ENCODE measurements at regions not wholly inside any gene's neighbourhood (a gene's known extent, or its start where the extent isn't known, plus 50 kb on each side); places are given as distances from the start of the nearest gene placed in this dataset.

GRCh38 chr6:91149246-91149955 lies 562.5 kb upstream of the MAP3K7 start:
- DNase-seq = peak; percentile 6

DNA sequence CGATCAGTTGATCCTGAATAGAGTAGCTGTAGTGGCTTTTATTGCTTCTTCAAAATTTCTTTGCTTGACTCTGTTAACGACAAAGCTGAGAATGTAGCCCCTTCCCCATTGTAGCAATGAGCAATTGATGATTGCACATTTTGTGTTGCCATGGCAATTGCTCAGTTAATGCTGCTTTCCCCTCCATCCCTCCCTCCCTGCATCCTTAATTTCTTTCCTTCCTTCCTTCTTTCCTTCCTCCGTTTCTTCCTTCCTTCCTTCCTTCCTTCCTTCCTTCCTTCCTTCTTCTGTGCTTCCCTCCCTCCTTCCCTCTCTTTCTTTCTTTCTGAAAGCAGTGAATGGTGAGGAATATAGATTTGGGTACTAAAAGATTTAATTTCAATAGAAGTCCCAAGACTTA lies 557.3 kb upstream of the MAP3K7 start:
- DNase-seq = no peak

DNA sequence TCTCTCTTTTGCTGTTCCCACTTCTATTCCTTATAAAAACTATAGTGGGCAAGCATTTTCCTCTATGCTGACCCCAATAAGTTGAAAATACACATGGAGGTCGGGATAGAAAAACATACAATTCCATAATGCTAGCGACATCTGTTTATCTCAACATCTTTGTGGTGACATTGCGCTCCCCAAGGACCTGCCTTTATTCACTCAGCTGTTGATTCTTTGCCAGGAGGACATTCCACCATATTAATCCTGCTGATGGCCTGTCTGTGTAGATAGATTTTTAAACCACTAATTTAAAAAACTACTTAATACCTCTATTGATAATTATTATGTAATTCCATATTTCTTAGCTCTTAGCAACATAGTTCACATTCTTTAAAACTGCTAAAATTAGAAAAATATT lies 555.3 kb upstream of the MAP3K7 start:
- DNase-seq = no peak

- no peak for DNase-seq
Observed at GRCh38 chr6:91141346-91141745, 554.5 kb upstream of the MAP3K7 start.

GRCh38 chr6:91140449-91140848 lies 553.6 kb upstream of the MAP3K7 start:
- no peak for DNase-seq

- DNase-seq = no peak
Observed at GRCh38 chr6:91137286-91137685, 550.4 kb upstream of the MAP3K7 start.

DNA sequence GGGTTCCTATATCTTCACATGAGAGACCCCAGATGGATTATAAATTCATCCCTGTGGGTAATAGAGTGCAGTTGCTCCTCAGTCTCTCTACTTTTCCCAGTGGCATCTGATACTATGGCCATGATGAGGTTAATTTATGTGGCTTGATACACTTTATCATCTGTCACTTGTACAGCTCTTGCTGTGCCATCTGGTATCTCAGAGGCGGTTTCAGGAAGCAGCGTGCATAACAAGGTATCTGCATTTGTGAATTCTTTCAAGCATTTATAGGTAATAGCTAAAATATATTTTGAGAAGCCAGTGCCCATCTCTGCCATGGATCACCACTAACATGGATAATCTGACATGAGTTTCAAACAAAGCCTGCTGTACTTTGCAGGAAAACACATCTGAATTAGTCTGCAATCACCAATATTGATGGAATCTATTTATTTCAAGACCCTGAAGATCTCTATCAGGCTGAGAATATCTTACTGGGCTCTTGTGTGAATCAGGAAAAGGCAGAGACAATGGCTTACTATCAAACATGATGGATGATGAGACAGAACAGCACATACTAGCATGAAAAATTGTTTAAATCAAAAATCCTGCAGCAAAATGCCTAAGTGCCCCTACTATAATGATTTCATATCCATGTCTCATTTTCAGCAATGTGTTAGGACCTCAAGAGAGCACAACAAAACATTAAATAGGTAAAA lies 548.7 kb upstream of the MAP3K7 start:
- DNase-seq = no peak

DNA sequence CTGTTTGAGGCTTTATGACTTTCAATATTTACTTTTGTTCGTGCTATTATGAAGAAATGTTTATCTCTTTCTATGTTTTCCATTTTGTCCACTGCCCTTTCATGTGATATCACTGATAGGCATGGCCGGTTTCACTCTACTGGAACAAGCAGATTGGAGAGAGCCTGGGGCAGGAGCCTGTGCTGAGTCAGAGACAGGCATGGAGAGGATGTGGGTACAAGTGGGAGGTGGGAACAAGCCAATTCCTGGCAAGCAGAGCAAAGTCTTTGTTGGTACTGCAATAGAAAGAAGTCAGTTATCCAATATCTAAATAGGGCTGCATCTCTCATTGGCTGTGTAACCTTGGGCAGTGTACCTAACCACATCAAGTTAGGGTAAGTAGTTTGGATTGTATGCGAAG lies 545.6 kb upstream of the MAP3K7 start:
- peak; percentile 88 for DNase-seq

DNA sequence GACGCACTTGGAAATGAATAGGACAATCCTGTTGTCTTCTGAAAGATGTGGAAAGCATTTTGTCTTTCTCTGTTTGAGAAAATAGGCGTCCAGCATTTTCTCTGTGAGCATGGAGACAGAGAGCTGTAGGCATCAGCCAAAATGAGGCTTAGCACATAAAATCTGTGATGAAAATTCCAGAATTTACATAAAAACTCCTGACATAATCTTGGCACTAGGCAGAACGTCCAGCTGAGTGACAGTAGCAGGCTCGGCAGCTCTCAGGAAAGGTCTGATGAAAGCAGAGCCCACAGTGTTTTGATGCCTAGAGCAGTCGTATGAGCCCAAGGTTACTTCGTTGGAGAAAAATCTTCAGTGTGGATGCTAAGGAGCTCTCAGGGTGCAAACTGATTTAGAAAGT lies 543.3 kb upstream of the MAP3K7 start:
- DNase-seq = no peak

DNA sequence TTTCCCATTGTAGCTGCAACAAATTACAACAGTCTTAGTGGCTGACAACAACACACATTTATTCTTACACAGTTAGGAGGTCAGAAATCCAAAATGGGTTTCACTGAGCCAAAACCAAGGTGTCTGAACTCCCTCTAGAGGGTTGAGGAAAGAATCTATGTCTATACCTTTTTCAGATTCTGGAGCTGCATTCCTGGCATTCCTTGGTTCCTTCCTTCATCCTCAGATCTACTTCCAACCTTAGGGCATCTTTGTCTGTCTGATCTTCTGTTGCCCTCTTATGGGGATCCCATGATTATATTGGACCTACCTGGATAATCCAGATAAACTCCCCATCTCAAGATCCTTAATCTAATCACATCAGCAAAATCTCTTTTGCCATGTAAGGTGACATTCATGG lies 540.9 kb upstream of the MAP3K7 start:
- DNase-seq = no peak

DNA sequence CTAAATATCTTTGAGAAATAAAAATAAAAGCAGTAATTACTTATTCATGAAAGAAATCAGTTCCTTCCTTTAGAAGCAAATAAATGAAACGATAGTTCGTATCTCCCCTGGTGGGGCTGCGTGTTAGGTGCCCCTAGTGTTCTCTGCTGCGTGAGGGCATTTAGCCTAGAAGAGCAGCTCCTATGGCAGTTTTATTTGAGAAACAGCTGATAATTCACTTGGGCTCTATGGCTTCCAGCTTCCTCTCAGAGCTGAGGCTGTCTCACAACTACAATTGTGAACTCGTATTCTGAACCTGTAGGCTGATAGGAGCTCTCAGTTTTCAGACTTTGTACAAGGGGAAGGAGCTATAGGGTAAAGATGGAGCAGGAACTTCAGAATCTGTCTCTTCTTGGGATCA lies 540.0 kb upstream of the MAP3K7 start:
- no peak for DNase-seq

GRCh38 chr6:91117550-91117949 lies 530.7 kb upstream of the MAP3K7 start:
- DNase-seq = no peak

GRCh38 chr6:91114123-91114708 lies 527.3 kb upstream of the MAP3K7 start:
- no peak for DNase-seq

GRCh38 chr6:91106083-91106482 lies 519.2 kb upstream of the MAP3K7 start:
- no peak for DNase-seq

- no peak for DNase-seq
Observed at GRCh38 chr6:91105532-91105931, 518.7 kb upstream of the MAP3K7 start.

GRCh38 chr6:91099479-91099878 lies 512.6 kb upstream of the MAP3K7 start:
- DNase-seq = no peak

DNA sequence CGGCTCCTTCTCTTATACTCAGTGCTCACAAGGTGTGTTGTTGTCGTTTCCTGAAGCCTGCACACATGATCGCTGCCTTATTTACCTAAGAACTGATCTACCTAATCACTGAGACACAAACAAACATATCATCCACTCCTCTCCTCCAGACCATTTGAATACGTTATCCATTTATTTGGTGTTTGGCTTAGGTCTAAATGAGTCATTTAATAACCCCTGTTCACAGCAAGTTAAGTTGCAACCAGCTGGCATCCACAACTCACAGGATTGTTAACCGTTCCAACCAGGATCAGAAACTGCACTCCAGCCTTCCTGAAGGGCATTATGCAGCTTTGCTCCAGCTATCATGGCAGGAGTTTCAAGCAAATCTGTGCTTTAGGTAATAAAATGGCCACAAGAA lies 511.1 kb upstream of the MAP3K7 start:
- peak; percentile 58 for DNase-seq

- no peak for DNase-seq
Observed at GRCh38 chr6:91097364-91097763, 510.5 kb upstream of the MAP3K7 start.

GRCh38 chr6:91094806-91095475 lies 508.1 kb upstream of the MAP3K7 start:
- DNase-seq = peak; percentile 40

- no peak for DNase-seq
Observed at GRCh38 chr6:91094341-91094740, 507.5 kb upstream of the MAP3K7 start.

DNA sequence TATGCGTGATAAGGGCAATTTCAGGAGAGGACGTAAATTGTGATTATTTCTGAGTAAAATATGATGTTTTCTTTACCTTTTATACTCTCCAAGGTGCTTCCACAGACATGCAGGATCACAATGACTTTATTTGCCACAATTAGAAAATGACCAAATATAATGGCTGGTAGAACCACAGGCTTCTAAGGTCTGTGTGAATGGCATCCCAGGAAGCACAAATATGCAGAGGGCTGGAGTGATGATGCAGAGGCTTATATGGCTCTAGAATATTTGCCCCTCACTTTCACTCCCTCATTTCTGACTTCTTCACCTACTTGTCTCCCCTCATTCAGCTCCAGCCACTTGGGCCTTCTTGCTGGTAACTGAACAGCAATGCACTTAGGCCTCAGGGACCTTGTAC lies 502.1 kb upstream of the MAP3K7 start:
- no peak for DNase-seq

GRCh38 chr6:91088515-91088914 lies 501.6 kb upstream of the MAP3K7 start:
- DNase-seq = no peak

DNA sequence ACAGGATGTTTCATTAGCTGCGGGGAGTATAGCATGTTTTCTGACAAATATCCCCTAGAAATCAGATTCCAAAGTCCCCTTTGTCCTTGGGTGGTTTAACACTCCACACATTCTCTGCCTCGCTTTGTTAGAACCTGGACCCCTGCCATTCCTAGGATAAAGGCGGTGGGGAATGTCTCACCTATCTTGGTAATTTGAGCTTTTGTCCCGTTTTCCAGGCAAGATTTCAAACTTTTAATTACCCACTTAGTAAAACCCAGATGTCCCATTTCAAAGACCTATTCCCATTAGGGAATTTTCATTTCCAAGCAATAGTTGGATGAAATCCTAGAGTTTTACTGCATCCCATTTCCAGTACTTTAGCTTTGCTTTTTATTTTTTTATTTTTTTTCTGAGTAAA lies 501.0 kb upstream of the MAP3K7 start:
- no peak for DNase-seq

DNA sequence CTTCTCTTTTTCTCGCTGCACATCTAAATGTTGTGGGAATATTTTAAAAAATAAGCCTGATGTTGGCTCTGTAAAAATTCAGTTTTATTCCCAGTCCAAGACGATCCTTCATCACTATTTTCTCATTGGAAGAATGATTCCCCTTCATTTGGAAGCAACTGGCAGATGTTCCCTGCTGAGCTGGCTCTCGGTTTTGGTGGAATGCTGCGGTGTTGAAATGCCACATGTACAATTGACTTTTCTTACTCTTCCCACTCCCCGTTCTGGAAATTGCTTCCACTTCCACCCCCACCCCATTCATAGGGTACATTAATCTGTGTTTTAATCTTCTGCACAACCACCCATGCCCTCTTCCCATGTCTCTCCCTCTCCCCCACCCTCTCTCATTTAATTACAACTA lies 496.3 kb upstream of the MAP3K7 start:
- DNase-seq = no peak
